Panc1 (cell line): ENCODE measurements at regions not wholly inside any gene's neighbourhood (a gene's known extent, or its start where the extent isn't known, plus 50 kb on each side); places are given as distances from the start of the nearest gene placed in this dataset.

Experiments used
- POLR2AphosphoS5 ChIP-seq: IDR thresholded peaks from 2 replicates; pipeline ENCODE4 v1.6.1; 2012; ENCODE audit warnings: mild to moderate bottlenecking, low read depth, low read length, moderate library complexity
- SIN3A ChIP-seq: IDR thresholded peaks from 2 replicates; pipeline ENCODE4 v1.6.1; 2012; ENCODE audit warnings: low read depth, mild to moderate bottlenecking, low read length, moderate library complexity, borderline replicate concordance; ENCODE audit not compliant: insufficient read depth
- TCF7L2 ChIP-seq: IDR thresholded peaks from 2 replicates; pipeline ENCODE4 v1.6.1; 2011; ENCODE audit warnings: mild to moderate bottlenecking, low read depth, low read length, inconsistent platforms
- TF ChIP-seq, protein P1 (sequence below): fragments of 450-650 bp; IDR thresholded peaks from 2 replicates; pipeline ENCODE4 v1.5.1; 2017; ENCODE audit warnings: mild to moderate bottlenecking
- TF ChIP-seq, protein P2 (sequence below), 2 experiments: IDR thresholded peaks; 2 replicates each; pipeline ENCODE4 v1.6.1; 2011 to 2012; ENCODE audit warnings: low read depth in 2 of 2, control low read depth in 1 of 2, low read length in 1 of 2, mild to moderate bottlenecking in 1 of 2, moderate library complexity in 1 of 2; ENCODE audit not compliant: insufficient read depth in 1 of 2

DNA sequence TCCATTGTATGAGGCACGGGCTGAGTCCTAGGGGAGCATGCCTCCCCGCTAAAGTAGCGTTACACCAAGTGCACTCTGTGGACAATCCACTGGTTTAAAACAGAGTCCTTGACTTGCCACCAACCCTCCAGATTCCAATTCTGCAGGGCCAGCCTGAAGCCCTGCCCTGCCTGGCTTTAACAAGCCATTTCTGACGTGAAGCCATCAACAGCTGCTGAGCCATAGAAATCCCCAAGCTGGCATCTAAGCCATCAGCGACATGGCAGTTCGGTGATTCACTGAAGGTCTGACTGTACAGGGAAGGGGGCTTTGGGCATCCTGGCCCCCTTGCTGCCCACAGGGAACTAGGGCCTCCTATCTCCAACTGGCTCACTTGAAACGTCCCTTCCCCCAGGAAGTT is 265.7 kb downstream of the UACA start:
- TF ChIP-seq, protein P1, sequence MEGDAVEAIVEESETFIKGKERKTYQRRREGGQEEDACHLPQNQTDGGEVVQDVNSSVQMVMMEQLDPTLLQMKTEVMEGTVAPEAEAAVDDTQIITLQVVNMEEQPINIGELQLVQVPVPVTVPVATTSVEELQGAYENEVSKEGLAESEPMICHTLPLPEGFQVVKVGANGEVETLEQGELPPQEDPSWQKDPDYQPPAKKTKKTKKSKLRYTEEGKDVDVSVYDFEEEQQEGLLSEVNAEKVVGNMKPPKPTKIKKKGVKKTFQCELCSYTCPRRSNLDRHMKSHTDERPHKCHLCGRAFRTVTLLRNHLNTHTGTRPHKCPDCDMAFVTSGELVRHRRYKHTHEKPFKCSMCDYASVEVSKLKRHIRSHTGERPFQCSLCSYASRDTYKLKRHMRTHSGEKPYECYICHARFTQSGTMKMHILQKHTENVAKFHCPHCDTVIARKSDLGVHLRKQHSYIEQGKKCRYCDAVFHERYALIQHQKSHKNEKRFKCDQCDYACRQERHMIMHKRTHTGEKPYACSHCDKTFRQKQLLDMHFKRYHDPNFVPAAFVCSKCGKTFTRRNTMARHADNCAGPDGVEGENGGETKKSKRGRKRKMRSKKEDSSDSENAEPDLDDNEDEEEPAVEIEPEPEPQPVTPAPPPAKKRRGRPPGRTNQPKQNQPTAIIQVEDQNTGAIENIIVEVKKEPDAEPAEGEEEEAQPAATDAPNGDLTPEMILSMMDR: no peak
- no peak for TF ChIP-seq TCF7L2
- TF ChIP-seq, protein P2, sequence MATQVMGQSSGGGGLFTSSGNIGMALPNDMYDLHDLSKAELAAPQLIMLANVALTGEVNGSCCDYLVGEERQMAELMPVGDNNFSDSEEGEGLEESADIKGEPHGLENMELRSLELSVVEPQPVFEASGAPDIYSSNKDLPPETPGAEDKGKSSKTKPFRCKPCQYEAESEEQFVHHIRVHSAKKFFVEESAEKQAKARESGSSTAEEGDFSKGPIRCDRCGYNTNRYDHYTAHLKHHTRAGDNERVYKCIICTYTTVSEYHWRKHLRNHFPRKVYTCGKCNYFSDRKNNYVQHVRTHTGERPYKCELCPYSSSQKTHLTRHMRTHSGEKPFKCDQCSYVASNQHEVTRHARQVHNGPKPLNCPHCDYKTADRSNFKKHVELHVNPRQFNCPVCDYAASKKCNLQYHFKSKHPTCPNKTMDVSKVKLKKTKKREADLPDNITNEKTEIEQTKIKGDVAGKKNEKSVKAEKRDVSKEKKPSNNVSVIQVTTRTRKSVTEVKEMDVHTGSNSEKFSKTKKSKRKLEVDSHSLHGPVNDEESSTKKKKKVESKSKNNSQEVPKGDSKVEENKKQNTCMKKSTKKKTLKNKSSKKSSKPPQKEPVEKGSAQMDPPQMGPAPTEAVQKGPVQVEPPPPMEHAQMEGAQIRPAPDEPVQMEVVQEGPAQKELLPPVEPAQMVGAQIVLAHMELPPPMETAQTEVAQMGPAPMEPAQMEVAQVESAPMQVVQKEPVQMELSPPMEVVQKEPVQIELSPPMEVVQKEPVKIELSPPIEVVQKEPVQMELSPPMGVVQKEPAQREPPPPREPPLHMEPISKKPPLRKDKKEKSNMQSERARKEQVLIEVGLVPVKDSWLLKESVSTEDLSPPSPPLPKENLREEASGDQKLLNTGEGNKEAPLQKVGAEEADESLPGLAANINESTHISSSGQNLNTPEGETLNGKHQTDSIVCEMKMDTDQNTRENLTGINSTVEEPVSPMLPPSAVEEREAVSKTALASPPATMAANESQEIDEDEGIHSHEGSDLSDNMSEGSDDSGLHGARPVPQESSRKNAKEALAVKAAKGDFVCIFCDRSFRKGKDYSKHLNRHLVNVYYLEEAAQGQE (IDR thresholded peaks at IDR 0.05; ENCODE audit: insufficient read depth in 1 of 2, low read depth in 2 of 2, low read length in 1 of 2): no peak
- no peak for TF ChIP-seq POLR2AphosphoS5
- no peak for TF ChIP-seq SIN3A
